Kidney epithelial cell (primary cell): ENCODE measurements at regions not wholly inside any gene's neighbourhood (a gene's known extent, or its start where the extent isn't known, plus 50 kb on each side); places are given as distances from the start of the nearest gene placed in this dataset.

Experiments
- DNase-seq: peaks from one replicate; pipeline ENCODE4 v3.0.0-alpha.2; 2010; ENCODE audit warnings: low read depth
- H3K27me3 ChIP-seq: 2 replicates; pipeline ENCODE4 v1.6.0; 2011; ENCODE audit warnings: low read length; ENCODE audit not compliant: control insufficient read depth, insufficient read depth
- H3K36me3 ChIP-seq: 2 replicates; pipeline ENCODE4 v1.5.1; 2011; ENCODE audit warnings: low read length; ENCODE audit not compliant: control insufficient read depth, insufficient read depth
- H3K4me3 ChIP-seq: 2 replicates; pipeline ENCODE4 v1.5.1; 2011; ENCODE audit warnings: low read depth, mild to moderate bottlenecking, control low read depth, low read length
- TF ChIP-seq, protein P1 (sequence below): IDR thresholded peaks from 2 replicates; pipeline ENCODE4 v1.5.1; 2011; ENCODE audit warnings: mild to moderate bottlenecking, moderate library complexity, low read length, control low read depth, inconsistent platforms; ENCODE audit not compliant: insufficient read depth, poor library complexity, severe bottlenecking

DNA sequence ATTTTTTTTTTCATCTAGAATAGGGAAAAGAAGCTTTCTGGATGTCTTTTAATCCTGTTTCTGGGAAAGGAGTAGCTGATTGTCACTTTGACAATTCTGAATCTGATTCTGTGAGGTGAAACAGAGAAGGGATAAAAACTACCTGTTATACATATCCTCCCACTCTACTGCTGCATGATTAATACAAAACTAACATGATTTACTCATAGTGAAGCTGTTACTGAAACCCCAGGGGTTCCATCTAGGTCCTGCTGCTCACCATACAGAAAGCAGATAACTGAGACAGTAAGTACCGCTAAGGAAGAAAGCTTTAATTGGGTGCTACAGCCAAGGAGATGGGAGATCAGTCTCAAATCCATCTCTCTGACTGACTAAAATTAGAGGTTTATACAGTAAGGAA is 610.9 kb upstream of the ALCAM start:
- DNase-seq: no peak
- Histone ChIP-seq H3K36me3 (no peaks in the 10 kb centered on the region), H3K4me3 (no peak overlapping the region), H3K27me3 (no peaks in the 10 kb centered on the region)
- TF ChIP-seq, protein P1, sequence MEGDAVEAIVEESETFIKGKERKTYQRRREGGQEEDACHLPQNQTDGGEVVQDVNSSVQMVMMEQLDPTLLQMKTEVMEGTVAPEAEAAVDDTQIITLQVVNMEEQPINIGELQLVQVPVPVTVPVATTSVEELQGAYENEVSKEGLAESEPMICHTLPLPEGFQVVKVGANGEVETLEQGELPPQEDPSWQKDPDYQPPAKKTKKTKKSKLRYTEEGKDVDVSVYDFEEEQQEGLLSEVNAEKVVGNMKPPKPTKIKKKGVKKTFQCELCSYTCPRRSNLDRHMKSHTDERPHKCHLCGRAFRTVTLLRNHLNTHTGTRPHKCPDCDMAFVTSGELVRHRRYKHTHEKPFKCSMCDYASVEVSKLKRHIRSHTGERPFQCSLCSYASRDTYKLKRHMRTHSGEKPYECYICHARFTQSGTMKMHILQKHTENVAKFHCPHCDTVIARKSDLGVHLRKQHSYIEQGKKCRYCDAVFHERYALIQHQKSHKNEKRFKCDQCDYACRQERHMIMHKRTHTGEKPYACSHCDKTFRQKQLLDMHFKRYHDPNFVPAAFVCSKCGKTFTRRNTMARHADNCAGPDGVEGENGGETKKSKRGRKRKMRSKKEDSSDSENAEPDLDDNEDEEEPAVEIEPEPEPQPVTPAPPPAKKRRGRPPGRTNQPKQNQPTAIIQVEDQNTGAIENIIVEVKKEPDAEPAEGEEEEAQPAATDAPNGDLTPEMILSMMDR: no peak

DNA sequence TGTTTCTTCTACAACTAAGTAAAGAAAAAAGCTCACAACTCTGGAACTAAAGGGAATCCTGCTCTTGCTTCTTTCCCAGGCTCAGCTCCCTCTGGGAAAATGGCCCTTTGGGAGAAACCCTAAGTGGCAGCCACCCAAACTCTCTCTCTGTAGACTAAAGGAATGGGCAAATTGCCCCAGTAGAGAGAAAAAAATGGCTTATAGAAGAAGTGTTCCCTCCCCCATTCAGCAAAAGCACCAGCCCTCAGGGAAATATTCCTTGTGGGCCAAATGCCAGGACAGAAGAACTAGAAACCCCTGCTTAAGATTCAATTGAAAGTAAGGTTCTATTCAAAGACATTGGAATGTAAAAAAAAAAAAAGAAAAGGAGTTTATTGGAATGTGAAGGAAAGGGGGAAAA is 603.7 kb upstream of the ALCAM start:
- Histone ChIP-seq H3K36me3 (no peaks in the 10 kb centered on the region), H3K27me3 (no peaks in the 10 kb centered on the region), H3K4me3 (no peak overlapping the region)
- no peak for DNase-seq
- TF ChIP-seq, protein P1: no peak

DNA sequence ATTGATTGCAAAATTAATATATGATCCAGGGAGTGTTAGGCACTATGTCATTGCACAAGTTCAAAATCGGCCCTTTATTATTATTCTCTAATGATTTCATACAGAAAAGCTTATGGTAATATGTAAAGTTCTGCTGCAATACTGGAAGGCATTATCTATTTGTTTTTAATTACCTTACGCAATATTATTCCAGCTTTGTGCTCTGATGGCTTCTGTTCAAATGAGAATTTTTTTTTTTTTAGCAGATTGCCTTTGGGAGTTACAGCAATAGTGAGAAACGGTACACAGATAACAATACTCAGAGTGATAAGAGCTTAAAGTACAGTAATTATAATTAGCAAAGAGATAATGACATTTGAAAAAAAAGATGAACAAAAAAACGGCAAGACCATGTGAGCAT is 602.2 kb upstream of the ALCAM start:
- Histone ChIP-seq H3K4me3 (no peak overlapping the region), H3K27me3 (no peaks in the 10 kb centered on the region), H3K36me3 (no peaks in the 10 kb centered on the region)
- no peak for DNase-seq
- TF ChIP-seq, protein P1: no peak

DNA sequence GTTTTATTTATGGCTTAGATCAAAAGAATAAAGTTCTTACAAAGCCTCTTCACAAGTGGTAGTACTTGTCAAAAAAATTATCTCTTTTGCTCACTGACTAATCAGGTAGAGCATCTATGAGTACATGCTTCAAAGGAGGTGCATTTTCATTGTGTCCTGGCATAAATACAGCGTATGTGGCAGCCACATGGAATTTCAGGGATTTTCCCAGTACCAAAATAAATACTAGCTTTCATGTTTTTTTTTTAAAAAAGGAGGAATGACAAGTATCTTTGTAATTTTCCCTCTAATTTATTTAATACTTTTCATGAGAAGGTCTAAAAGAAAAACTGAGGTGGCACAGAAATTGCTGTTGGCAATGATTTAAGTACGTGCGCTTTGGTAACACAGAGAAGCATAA is 597.8 kb upstream of the ALCAM start:
- no peak for DNase-seq

DNA sequence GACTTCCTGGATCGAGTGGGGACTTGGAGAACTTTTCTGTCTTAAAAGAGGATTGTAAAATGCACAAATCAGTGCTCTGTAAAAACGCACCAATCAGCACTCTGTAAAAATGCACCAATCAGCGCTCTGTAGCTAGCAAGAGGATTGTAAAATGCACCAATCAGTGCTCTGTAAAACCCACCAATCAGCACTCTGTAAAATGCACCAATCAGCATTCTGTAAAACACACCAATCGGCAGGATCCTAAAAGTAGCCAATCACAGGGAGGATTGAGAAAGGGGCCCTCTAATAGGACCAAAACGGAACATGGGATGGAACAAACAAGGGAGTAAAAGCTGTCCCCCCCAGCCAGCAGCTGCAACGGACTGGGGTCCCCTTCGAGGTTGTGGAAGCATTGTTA is 587.4 kb upstream of the ALCAM start:
- TF ChIP-seq, protein P1: no peak
- Histone ChIP-seq H3K4me3 (no peak overlapping the region), H3K36me3 (no peaks in the 10 kb centered on the region), H3K27me3 (no peaks in the 10 kb centered on the region)
- no peak for DNase-seq

More for the DNA sequence above, 597.8 kb upstream of the ALCAM start:
- TF ChIP-seq, protein P1: no peak
- Histone ChIP-seq H3K36me3 (no peaks in the 10 kb centered on the region), H3K27me3 (no peaks in the 10 kb centered on the region), H3K4me3 (no peak overlapping the region)

DNA sequence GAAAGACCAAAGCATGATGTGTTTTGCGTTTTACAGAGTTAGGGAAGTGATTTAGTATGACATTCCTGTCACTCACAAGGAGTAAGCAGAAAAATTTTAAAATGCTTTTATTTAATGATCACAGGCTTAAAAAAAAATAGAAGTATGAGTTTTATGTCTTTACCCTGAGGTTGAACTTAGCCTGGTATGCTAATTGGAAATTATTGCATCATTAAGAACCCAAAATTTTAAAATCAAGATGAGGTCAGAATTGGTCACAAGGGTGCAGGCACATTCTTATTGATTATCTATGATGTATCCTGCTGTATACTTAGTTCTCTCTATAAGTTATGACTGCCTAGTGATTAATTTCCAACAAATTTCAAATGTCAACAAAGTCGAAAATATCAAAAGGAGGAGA is 585.6 kb upstream of the ALCAM start:
- no peak for DNase-seq
- H3K36me3 ChIP-seq: no peaks in the 10 kb centered on the region
- TF ChIP-seq, protein P1: no peak
- no peaks in the 10 kb centered on the region for H3K27me3 ChIP-seq
- no peak overlapping the region for H3K4me3 ChIP-seq
